H9 (cell line): ENCODE measurements at regions not wholly inside any gene's neighbourhood (a gene's known extent, or its start where the extent isn't known, plus 50 kb on each side); places are given as distances from the start of the nearest gene placed in this dataset.

Source experiments
- DNase-seq: peaks from one replicate; pipeline ENCODE4 v3.0.0-alpha.2; 2017
- H2AFZ ChIP-seq: one replicate; pipeline ENCODE4 v1.6.1; 2013; ENCODE audit warnings: mild to moderate bottlenecking, low read length, control low read depth, moderate library complexity
- H2AK5ac ChIP-seq: 2 replicates; pipeline ENCODE4 v1.6.1; 2013; ENCODE audit warnings: low read length, control low read depth, mixed read lengths; ENCODE audit not compliant: insufficient read length
- H2BK120ac ChIP-seq: one replicate; pipeline ENCODE4 v1.6.1; 2013; ENCODE audit warnings: low read depth, mild to moderate bottlenecking, low read length, control low read depth, inconsistent platforms; ENCODE audit not compliant: poor library complexity, severe bottlenecking
- H2BK12ac ChIP-seq: 2 replicates; pipeline ENCODE4 v1.6.1; 2013; ENCODE audit warnings: low read length, control low read depth, mixed read lengths, low read depth; ENCODE audit not compliant: insufficient read length
- H2BK15ac ChIP-seq: 2 replicates; pipeline ENCODE4 v1.6.1; 2013; ENCODE audit warnings: low read depth, low read length, control low read depth
- H2BK20ac ChIP-seq: one replicate; pipeline ENCODE4 v1.6.1; 2013; ENCODE audit warnings: low read depth, mild to moderate bottlenecking, low read length, control low read depth, inconsistent platforms; ENCODE audit not compliant: poor library complexity, severe bottlenecking
- H2BK5ac ChIP-seq: 2 replicates; pipeline ENCODE4 v1.6.1; 2013; ENCODE audit warnings: low read length, control low read depth, mixed read lengths; ENCODE audit not compliant: insufficient read length
- H3K14ac ChIP-seq: 2 replicates; pipeline ENCODE4 v1.6.1; 2013; ENCODE audit warnings: low read length, control low read depth; ENCODE audit not compliant: insufficient read depth
- H3K18ac ChIP-seq: 2 replicates; pipeline ENCODE4 v1.6.1; 2013; ENCODE audit warnings: low read depth, mild to moderate bottlenecking, mixed read lengths, low read length, control low read depth; ENCODE audit not compliant: insufficient read length
- H3K23ac ChIP-seq: 2 replicates; pipeline ENCODE4 v1.6.1; 2013; ENCODE audit warnings: low read length, control low read depth, mixed read lengths, low read depth; ENCODE audit not compliant: insufficient read length
- H3K23me2 ChIP-seq: 2 replicates; pipeline ENCODE4 v1.6.1; 2013; ENCODE audit warnings: low read depth, mild to moderate bottlenecking, mixed read lengths, low read length, control low read depth; ENCODE audit not compliant: insufficient read length, poor library complexity, severe bottlenecking
- H3K27ac ChIP-seq: 2 replicates; pipeline ENCODE4 v1.5.1; 2013; ENCODE audit warnings: low read length, control low read depth, mixed read lengths, low read depth; ENCODE audit not compliant: insufficient read length
- H3K27me3 ChIP-seq: 2 replicates; pipeline ENCODE4 v1.6.1; 2013; ENCODE audit warnings: low read length, control low read depth, inconsistent platforms; ENCODE audit not compliant: insufficient read depth
- H3K4ac ChIP-seq: 2 replicates; pipeline ENCODE4 v1.6.1; 2013; ENCODE audit warnings: low read depth, mild to moderate bottlenecking, control low read depth, inconsistent platforms, low read length, moderate library complexity
- H3K4me1 ChIP-seq: 2 replicates; pipeline ENCODE4 v1.6.1; 2013; ENCODE audit warnings: low read length, control low read depth, inconsistent platforms; ENCODE audit not compliant: insufficient read depth
- H3K4me2 ChIP-seq: 2 replicates; pipeline ENCODE4 v1.6.1; 2013; ENCODE audit warnings: low read length, control low read depth, mixed read lengths; ENCODE audit not compliant: insufficient read length, insufficient read depth
- H3K56ac ChIP-seq: 2 replicates; pipeline ENCODE4 v1.6.1; 2013; ENCODE audit warnings: low read depth, mild to moderate bottlenecking, mixed read lengths, low read length, control low read depth; ENCODE audit not compliant: insufficient read length
- H3K79me1 ChIP-seq: 2 replicates; pipeline ENCODE4 v1.6.1; 2013; ENCODE audit warnings: low read depth, mild to moderate bottlenecking, moderate library complexity, low read length, control low read depth, inconsistent platforms; ENCODE audit not compliant: insufficient read depth, poor library complexity, severe bottlenecking
- H3K79me2 ChIP-seq: 2 replicates; pipeline ENCODE4 v1.6.1; 2013; ENCODE audit warnings: low read length, control low read depth, inconsistent platforms; ENCODE audit not compliant: insufficient read depth
- H3K9ac ChIP-seq: 2 replicates; pipeline ENCODE4 v1.6.1; 2013; ENCODE audit warnings: low read length, control low read depth, mixed read lengths; ENCODE audit not compliant: insufficient read length; ENCODE audit errors: extremely low read depth
- H3K9me3 ChIP-seq: one replicate; pipeline ENCODE4 v1.6.1; 2013; ENCODE audit warnings: low read depth, low read length, inconsistent platforms; ENCODE audit not compliant: control insufficient read depth
- H3T11ph ChIP-seq: one replicate; pipeline ENCODE4 v1.6.1; 2013; ENCODE audit warnings: mild to moderate bottlenecking, low read length, control low read depth, inconsistent platforms
- H4K20me1 ChIP-seq: one replicate; pipeline ENCODE4 v1.6.1; 2013; ENCODE audit not compliant: control insufficient read depth, insufficient read length, insufficient read depth
- H4K5ac ChIP-seq: 2 replicates; pipeline ENCODE4 v1.6.1; 2013; ENCODE audit warnings: low read depth, mild to moderate bottlenecking, mixed read lengths, low read length, control low read depth; ENCODE audit not compliant: insufficient read length
- H4K8ac ChIP-seq: replicated peaks from 2 replicates; pipeline ENCODE4 v1.6.1; 2013; ENCODE audit warnings: low read length, control low read depth, mixed read lengths, low read depth; ENCODE audit not compliant: insufficient read length
- H4K91ac ChIP-seq: 2 replicates; pipeline ENCODE4 v1.6.1; 2013; ENCODE audit warnings: low read depth, mild to moderate bottlenecking, moderate library complexity, mixed read lengths, low read length, control low read depth; ENCODE audit not compliant: insufficient read length
- H3K27ac Mint-ChIP-seq, 3 experiments: 2 replicates in 2 of 3; 3 replicates in 1 of 3; pipeline ENCODE4 v1.8.0; 2020 to 2021; ENCODE audit warnings: mixed read lengths in 3 of 3, mild to moderate bottlenecking in 1 of 3, moderate library complexity in 1 of 3
- H3K27me3 Mint-ChIP-seq: 2 replicates; pipeline ENCODE4 v1.8.0; 2021; ENCODE audit warnings: low read depth, mild to moderate bottlenecking, moderate library complexity, mixed read lengths
- H3K36me3 Mint-ChIP-seq, 3 experiments: 2 replicates in 2 of 3; 3 replicates in 1 of 3; pipeline ENCODE4 v1.8.0; 2020 to 2021; ENCODE audit warnings: low read depth in 3 of 3, mixed read lengths in 3 of 3; ENCODE audit not compliant: insufficient read depth in 1 of 3
- H3K4me1 Mint-ChIP-seq, 2 experiments: 2 replicates each; pipeline ENCODE4 v1.8.0; 2020; ENCODE audit warnings: mixed read lengths in 2 of 2
- H3K4me3 Mint-ChIP-seq, 2 experiments: 2 replicates in 1 of 2; 3 replicates in 1 of 2; pipeline ENCODE4 v1.8.0; 2020 to 2021; ENCODE audit warnings: mild to moderate bottlenecking in 2 of 2, mixed read lengths in 2 of 2, moderate library complexity in 1 of 2
- H3K9me3 Mint-ChIP-seq, 2 experiments: 2 replicates in 1 of 2; 3 replicates in 1 of 2; pipeline ENCODE4 v1.8.0; 2020; ENCODE audit warnings: mild to moderate bottlenecking in 2 of 2, mixed read lengths in 2 of 2, moderate library complexity in 1 of 2
- WGBS: extraction: QIAGEN DNeasy Blood & Tissue Kit; methylation state at CpG from one replicate; pipeline ENCODE4 v1.1.7; 2013; ENCODE audit warnings: missing lambda C conversion rate, low lambda C conversion rate, mixed read lengths; ENCODE audit not compliant: insufficient read length; ENCODE audit errors: extremely low coverage; 5-methylcytosine and 5-hydroxymethylcytosine counted together
- TF ChIP-seq, protein P1 (sequence below): fragments of 200-600 bp; sonication (generic); conservative IDR thresholded peaks from 3 replicates; pipeline ENCODE4 v1.8.0; 2021; ENCODE audit warnings: antibody characterized with exemption, mild to moderate bottlenecking

- H3K27me3 Mint-ChIP-seq, result no peaks in the 10 kb centered on the region
- no peak overlapping the region for H2AFZ ChIP-seq
- H2BK120ac ChIP-seq, result no peak overlapping the region
- no peak overlapping the region for H3K9ac ChIP-seq
- H3K79me2 ChIP-seq, result no peaks in the 10 kb centered on the region
- no peak overlapping the region for H4K91ac ChIP-seq
- H2BK12ac ChIP-seq, result no peak overlapping the region
- peaks cover 4 to 6% of the 10 kb centered on the region in 2 experiments for H3K4me1 Mint-ChIP-seq
- H2AK5ac ChIP-seq, result no peak overlapping the region
- H3K18ac ChIP-seq, result no peak overlapping the region
- 0 out of 5 replicates have a peak, but pooled peaks cover 4 to 5% of the 10 kb centered on the region in 2 experiments for H3K9me3 Mint-ChIP-seq
- H3K4me2 ChIP-seq, result no peak overlapping the region
- no peaks in the 10 kb centered on the region for H4K20me1 ChIP-seq
- peaks cover 0 to 3% (median 0%) of the 10 kb centered on the region in 3 experiments; a peak in 2 of 7 replicates for H3K36me3 Mint-ChIP-seq
- no peak overlapping the region for H2BK20ac ChIP-seq
- no peak overlapping the region for H3K14ac ChIP-seq
- no CpG with 5 or more reads among the region's 5 CpGs for WGBS
- H3K27ac Mint-ChIP-seq, result no peak overlapping the region
- no peak overlapping the region for H2BK15ac ChIP-seq
- H3K23ac ChIP-seq, result no peak overlapping the region
- H4K5ac ChIP-seq, result no peak overlapping the region
- H3K79me1 ChIP-seq, result no peaks in the 10 kb centered on the region
- H4K8ac ChIP-seq, result no peak overlapping the region
- no peaks in the 10 kb centered on the region for H3K27me3 ChIP-seq
- no peak overlapping the region for H3K4me3 Mint-ChIP-seq
- H3K4me1 ChIP-seq, result no peaks in the 10 kb centered on the region
- TF ChIP-seq, protein P1, sequence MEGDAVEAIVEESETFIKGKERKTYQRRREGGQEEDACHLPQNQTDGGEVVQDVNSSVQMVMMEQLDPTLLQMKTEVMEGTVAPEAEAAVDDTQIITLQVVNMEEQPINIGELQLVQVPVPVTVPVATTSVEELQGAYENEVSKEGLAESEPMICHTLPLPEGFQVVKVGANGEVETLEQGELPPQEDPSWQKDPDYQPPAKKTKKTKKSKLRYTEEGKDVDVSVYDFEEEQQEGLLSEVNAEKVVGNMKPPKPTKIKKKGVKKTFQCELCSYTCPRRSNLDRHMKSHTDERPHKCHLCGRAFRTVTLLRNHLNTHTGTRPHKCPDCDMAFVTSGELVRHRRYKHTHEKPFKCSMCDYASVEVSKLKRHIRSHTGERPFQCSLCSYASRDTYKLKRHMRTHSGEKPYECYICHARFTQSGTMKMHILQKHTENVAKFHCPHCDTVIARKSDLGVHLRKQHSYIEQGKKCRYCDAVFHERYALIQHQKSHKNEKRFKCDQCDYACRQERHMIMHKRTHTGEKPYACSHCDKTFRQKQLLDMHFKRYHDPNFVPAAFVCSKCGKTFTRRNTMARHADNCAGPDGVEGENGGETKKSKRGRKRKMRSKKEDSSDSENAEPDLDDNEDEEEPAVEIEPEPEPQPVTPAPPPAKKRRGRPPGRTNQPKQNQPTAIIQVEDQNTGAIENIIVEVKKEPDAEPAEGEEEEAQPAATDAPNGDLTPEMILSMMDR, result no peak
- no peak overlapping the region for H3K4ac ChIP-seq
- no peak overlapping the region for H3T11ph ChIP-seq
- DNase-seq, result no peak
- no peaks in the 10 kb centered on the region for H3K23me2 ChIP-seq
- no peak overlapping the region for H3K27ac ChIP-seq
- no peak overlapping the region for H2BK5ac ChIP-seq
- H3K9me3 ChIP-seq, result no peaks in the 10 kb centered on the region
- H3K56ac ChIP-seq, result no peak overlapping the region
Observed at GRCh38 chr1:81121306-81121705, 679.4 kb upstream of the ADGRL2 start.
